Chondrocyte (in vitro differentiated cells): ENCODE measurements at regions not wholly inside any gene's neighbourhood (a gene's known extent, or its start where the extent isn't known, plus 50 kb on each side); places are given as distances from the start of the nearest gene placed in this dataset.

Experiments used
- DNase-seq: peaks from one replicate; pipeline ENCODE4 v3.0.0; 2021; ENCODE audit warnings: mixed read lengths, low spot score
- H3K27ac Mint-ChIP-seq: one replicate; pipeline ENCODE4 v1.8.0; 2021; ENCODE audit warnings: mild to moderate bottlenecking, moderate library complexity, mixed read lengths; ENCODE audit not compliant: unreplicated experiment
- H3K27me3 Mint-ChIP-seq: 2 replicates; pipeline ENCODE4 v1.8.0; 2021; ENCODE audit warnings: low read depth, mixed read lengths
- H3K36me3 Mint-ChIP-seq: 2 replicates; pipeline ENCODE4 v1.8.0; 2021; ENCODE audit warnings: low read depth, mixed read lengths
- H3K4me1 Mint-ChIP-seq: 2 replicates; pipeline ENCODE4 v1.8.0; 2021; ENCODE audit warnings: low read depth, mild to moderate bottlenecking, mixed read lengths
- H3K4me3 Mint-ChIP-seq: one replicate; pipeline ENCODE4 v1.8.0; 2021; ENCODE audit warnings: mild to moderate bottlenecking, moderate library complexity, mixed read lengths; ENCODE audit not compliant: unreplicated experiment
- H3K9me3 Mint-ChIP-seq: 2 replicates; pipeline ENCODE4 v1.8.0; 2021; ENCODE audit warnings: low read depth, mixed read lengths
- TF ChIP-seq, protein P1 (sequence below): fragments of 200-600 bp; sonication (generic); IDR thresholded peaks from 2 replicates; pipeline ENCODE4 v1.5.0; 2021; ENCODE audit warnings: antibody characterized with exemption, mild to moderate bottlenecking, moderate library complexity

DNA sequence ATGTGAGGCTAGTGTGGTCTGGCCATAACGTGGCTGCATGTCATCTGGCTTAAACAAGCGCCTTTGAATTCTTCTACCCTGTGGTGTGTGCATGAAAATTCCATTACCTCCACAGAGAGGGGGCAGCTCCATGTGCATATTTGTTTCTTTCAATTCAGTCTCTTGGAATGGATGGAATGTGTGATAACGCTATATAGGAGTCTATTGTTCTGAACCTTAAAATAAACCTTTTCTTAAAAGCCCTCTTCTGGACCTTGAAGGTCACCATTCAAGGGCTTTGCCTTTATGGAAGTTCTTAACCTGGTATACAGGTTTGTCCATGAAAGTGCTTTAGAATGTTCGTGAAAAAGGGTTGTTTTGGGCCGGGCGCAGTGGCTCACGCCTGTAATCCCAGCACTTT, 118.2 kb upstream of the ADGRL2 start:
- TF ChIP-seq, protein P1, sequence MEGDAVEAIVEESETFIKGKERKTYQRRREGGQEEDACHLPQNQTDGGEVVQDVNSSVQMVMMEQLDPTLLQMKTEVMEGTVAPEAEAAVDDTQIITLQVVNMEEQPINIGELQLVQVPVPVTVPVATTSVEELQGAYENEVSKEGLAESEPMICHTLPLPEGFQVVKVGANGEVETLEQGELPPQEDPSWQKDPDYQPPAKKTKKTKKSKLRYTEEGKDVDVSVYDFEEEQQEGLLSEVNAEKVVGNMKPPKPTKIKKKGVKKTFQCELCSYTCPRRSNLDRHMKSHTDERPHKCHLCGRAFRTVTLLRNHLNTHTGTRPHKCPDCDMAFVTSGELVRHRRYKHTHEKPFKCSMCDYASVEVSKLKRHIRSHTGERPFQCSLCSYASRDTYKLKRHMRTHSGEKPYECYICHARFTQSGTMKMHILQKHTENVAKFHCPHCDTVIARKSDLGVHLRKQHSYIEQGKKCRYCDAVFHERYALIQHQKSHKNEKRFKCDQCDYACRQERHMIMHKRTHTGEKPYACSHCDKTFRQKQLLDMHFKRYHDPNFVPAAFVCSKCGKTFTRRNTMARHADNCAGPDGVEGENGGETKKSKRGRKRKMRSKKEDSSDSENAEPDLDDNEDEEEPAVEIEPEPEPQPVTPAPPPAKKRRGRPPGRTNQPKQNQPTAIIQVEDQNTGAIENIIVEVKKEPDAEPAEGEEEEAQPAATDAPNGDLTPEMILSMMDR: no peak
- no peak overlapping the region for H3K27ac Mint-ChIP-seq

DNA sequence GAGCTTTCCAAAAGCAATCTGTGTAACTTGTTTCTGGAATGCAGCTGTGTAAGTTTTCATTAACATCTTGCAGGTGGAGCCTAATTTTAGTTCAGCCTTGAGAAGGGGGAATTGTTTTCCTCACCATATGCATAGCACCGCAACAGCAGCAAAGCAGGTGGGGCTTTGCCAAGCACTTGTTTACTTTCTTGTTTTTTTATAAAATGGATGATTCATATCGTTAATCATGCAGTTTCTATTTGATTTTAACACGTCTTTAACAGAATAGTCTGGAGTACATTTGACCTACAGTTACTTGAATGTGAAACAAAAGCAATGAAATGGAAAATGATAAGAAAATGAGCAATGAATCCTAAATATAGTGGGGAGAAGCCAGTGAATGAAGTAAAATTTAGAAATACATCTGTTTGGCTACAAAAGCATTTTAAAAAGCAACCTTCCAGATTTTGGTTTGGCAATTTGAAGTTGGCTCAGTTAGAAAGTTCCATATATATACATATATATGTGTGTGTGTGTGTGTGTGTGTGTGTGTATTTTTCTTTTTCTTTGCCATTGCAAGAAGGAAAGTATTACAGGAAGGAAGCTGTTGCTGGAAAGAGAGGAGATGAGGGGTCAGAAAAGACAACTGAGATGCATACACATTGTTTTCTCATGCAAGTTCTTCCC, 119.0 kb upstream of the ADGRL2 start:
- no peaks in the 10 kb centered on the region for H3K27me3 Mint-ChIP-seq

More for the DNA sequence above, 118.2 kb upstream of the ADGRL2 start:
- no peaks in the 10 kb centered on the region for H3K27me3 Mint-ChIP-seq
- H3K36me3 Mint-ChIP-seq: peaks cover 2% of the 10 kb centered on the region
- H3K4me1 Mint-ChIP-seq: peaks cover 19% of the 10 kb centered on the region
- H3K4me3 Mint-ChIP-seq: no peak overlapping the region
- H3K9me3 Mint-ChIP-seq: peaks cover 16% of the 10 kb centered on the region
- DNase-seq: no peak

DNA sequence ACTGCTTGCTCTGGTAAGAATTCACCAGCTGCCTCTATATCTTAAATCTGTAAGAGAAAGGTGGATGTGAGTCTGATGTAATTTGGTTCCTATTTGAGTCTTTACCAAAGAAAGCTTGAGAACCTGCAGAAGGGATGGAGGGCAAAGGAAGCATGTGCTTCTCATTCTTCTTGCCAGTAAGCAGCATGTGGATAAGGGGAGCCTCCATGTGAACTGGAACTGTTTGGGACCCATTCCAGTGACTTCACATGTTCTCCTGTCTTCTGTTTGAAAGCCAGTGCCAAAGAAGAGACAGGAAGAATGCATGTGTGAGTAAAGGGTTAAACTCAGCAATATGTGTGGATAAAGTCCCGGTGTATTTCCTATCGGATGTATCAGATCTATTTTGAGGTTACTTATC, 119.6 kb upstream of the ADGRL2 start:
- TF ChIP-seq, protein P1: no peak
- Mint-ChIP-seq H3K27ac (no peak overlapping the region), H3K4me1 (peaks cover 19% of the 10 kb centered on the region), H3K27me3 (no peaks in the 10 kb centered on the region), H3K9me3 (peaks cover 3% of the 10 kb centered on the region), H3K36me3 (no peaks in the 10 kb centered on the region), H3K4me3 (no peak overlapping the region)
- no peak for DNase-seq

More for the DNA sequence above, 119.0 kb upstream of the ADGRL2 start:
- H3K27ac Mint-ChIP-seq: no peak overlapping the region
- peaks cover 9% of the 10 kb centered on the region for H3K9me3 Mint-ChIP-seq
- DNase-seq: no peak
- H3K4me1 Mint-ChIP-seq: peaks cover 19% of the 10 kb centered on the region
- H3K36me3 Mint-ChIP-seq: peaks cover 2% of the 10 kb centered on the region
- TF ChIP-seq, protein P1: no peak
- no peak overlapping the region for H3K4me3 Mint-ChIP-seq

DNA sequence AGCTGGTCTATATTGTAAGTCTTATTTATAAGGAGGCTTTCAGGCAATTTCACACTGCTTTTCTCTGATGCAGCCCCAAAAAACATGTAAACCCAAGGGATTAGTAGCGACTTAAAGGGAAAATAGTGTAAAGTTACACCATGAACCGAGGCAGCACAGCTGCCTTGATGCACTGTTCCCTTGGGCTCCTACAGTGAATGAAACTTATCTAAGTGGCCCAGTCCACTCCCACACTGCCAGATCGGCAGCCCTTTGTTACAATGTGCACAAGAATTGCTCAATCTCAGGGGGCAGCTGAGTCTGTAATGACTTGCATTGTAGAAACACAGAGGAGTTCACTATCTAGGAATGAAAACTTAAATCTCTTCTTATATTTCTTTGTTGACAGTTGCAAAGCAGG, 120.8 kb upstream of the ADGRL2 start:
- TF ChIP-seq, protein P1: no peak
- no peak overlapping the region for H3K4me3 Mint-ChIP-seq
- DNase-seq: no peak
- H3K9me3 Mint-ChIP-seq: peaks cover under 1% of the 10 kb centered on the region
- no peaks in the 10 kb centered on the region for H3K36me3 Mint-ChIP-seq
- H3K27ac Mint-ChIP-seq: no peak overlapping the region
- no peaks in the 10 kb centered on the region for H3K27me3 Mint-ChIP-seq
- H3K4me1 Mint-ChIP-seq: peaks cover 19% of the 10 kb centered on the region

DNA sequence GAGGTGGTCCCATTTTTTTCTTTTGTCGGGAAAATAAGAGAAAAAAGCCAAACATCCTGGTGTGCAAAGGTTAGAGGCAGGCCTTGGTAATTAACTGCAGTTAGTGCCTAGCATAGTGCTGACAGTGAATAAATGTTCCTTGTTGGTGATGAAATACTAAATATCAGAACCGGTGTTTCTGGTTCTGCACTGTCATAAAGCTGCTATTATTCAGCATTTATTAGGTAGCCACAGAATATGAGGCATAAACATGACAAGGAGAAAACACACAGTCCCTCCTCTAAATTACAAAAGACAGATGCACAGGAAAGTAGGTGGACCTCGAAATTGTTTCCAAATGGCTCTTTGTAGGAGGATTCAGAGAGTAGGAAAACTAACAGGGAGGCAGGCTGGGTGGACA, 122.0 kb upstream of the ADGRL2 start:
- H3K9me3 Mint-ChIP-seq: no peaks in the 10 kb centered on the region
- peaks cover 19% of the 10 kb centered on the region for H3K4me1 Mint-ChIP-seq
- DNase-seq: no peak
- TF ChIP-seq, protein P1: no peak
- no peaks in the 10 kb centered on the region for H3K36me3 Mint-ChIP-seq
- no peak overlapping the region for H3K27ac Mint-ChIP-seq
- no peak overlapping the region for H3K4me3 Mint-ChIP-seq
- H3K27me3 Mint-ChIP-seq: no peaks in the 10 kb centered on the region
